SK-N-SH treated with all-trans-retinoic acid at 6 μM for 48 hours (cell line): ENCODE measurements at regions not wholly inside any gene's neighbourhood (a gene's known extent, or its start where the extent isn't known, plus 50 kb on each side); places are given as distances from the start of the nearest gene placed in this dataset.

Source experiments
- CSDC2 ChIP-seq: fragments of 250-450 bp; sonication (Bioruptor Pico); IDR thresholded peaks from 2 replicates; pipeline ENCODE4 v1.5.0; 2020; ENCODE audit warnings: mild to moderate bottlenecking, moderate library complexity
- RARB ChIP-seq: fragments of 250-450 bp; sonication (Bioruptor Pico); IDR thresholded peaks from 2 replicates; pipeline ENCODE4 v1.8.0; 2021; ENCODE audit warnings: mild to moderate bottlenecking, moderate library complexity
- TF ChIP-seq, protein P1 (sequence below): fragments of 250-450 bp; sonication (Bioruptor Pico); IDR thresholded peaks from 2 replicates; pipeline ENCODE4 v1.8.0; 2021; ENCODE audit warnings: low read depth, mild to moderate bottlenecking, moderate library complexity, borderline replicate concordance

DNA sequence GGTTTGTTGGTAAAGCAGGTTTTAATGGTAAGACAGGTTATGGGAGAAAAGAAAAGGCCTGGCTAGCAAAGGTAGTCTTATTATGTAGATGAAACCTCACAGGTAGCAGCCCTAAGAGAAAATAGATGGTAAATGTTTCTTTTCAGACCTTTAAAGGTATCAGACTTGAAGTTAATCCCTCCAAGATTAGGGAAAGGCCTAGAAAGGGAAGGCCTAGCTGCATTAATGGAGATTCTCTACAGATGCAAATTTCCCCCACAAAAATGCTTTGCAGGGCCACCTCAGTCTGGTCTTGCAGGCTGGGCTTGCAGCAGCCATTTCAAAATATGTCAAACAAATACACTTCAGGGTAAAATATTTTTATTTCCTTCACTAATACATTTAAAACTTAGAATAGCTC lies 1410.6 kb downstream of the RPA4 start:
- TF ChIP-seq, protein P1, sequence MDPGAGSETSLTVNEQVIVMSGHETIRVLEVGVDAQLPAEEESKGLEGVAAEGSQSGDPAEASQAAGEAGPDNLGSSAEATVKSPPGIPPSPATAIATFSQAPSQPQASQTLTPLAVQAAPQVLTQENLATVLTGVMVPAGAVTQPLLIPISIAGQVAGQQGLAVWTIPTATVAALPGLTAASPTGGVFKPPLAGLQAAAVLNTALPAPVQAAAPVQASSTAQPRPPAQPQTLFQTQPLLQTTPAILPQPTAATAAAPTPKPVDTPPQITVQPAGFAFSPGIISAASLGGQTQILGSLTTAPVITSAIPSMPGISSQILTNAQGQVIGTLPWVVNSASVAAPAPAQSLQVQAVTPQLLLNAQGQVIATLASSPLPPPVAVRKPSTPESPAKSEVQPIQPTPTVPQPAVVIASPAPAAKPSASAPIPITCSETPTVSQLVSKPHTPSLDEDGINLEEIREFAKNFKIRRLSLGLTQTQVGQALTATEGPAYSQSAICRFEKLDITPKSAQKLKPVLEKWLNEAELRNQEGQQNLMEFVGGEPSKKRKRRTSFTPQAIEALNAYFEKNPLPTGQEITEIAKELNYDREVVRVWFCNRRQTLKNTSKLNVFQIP (CRISPR knock-in tag), result no peak
- TF ChIP-seq RARB (CRISPR knock-in tag) (no peak), CSDC2 (no peak)
